Activated CD4-positive, alpha-beta T cell treated with anti-CD3 and anti-CD28 coated beads, Interleukin-2, amount 50 U/mL, for 16 hours (primary cell): ENCODE measurements at regions not wholly inside any gene's neighbourhood (a gene's known extent, or its start where the extent isn't known, plus 50 kb on each side); places are given as distances from the start of the nearest gene placed in this dataset.
A peak's percentile ranks its signal among the peaks of the same experiment; 100 is the strongest.

Experiments
- DNase-seq: peaks from one replicate; pipeline ENCODE4 v3.0.0-alpha.2; 2020

- no peak for DNase-seq
Measured at GRCh38 chr5:124841829-124842712, 95.6 kb upstream of the ZNF608 start.

- no peak for DNase-seq
Measured at GRCh38 chr5:124842725-124843595, 96.5 kb upstream of the ZNF608 start.

- DNase-seq = no peak
Measured at GRCh38 chr5:124843596-124843899, 97.1 kb upstream of the ZNF608 start.

GRCh38 chr5:124844371-124844920 is 98.0 kb upstream of the ZNF608 start:
- DNase-seq = no peak

GRCh38 chr5:124847907-124848306 is 101.5 kb upstream of the ZNF608 start:
- DNase-seq = no peak

GRCh38 chr5:124849774-124850173 is 103.3 kb upstream of the ZNF608 start:
- DNase-seq = no peak

- no peak for DNase-seq
Measured at GRCh38 chr5:124856726-124857125, 110.3 kb upstream of the ZNF608 start.

GRCh38 chr5:124858612-124859011 is 112.2 kb upstream of the ZNF608 start:
- no peak for DNase-seq

- no peak for DNase-seq
Measured at GRCh38 chr5:124859027-124859426, 112.6 kb upstream of the ZNF608 start.

- DNase-seq = no peak
Measured at GRCh38 chr5:124859556-124860290, 113.3 kb upstream of the ZNF608 start.

GRCh38 chr5:124860291-124860655 is 113.8 kb upstream of the ZNF608 start:
- DNase-seq = no peak

GRCh38 chr5:124865066-124865465 is 118.6 kb upstream of the ZNF608 start:
- DNase-seq = no peak

- no peak for DNase-seq
Measured at GRCh38 chr5:124865603-124866354, 119.3 kb upstream of the ZNF608 start.

GRCh38 chr5:124866355-124867136 is 120.1 kb upstream of the ZNF608 start:
- DNase-seq = peak; percentile 0

- DNase-seq = no peak
Measured at GRCh38 chr5:124867137-124867704, 120.8 kb upstream of the ZNF608 start.

- DNase-seq = no peak
Measured at GRCh38 chr5:124868676-124869075, 122.2 kb upstream of the ZNF608 start.

GRCh38 chr5:124869426-124870033 is 123.1 kb upstream of the ZNF608 start:
- DNase-seq = no peak

GRCh38 chr5:124870070-124870469 is 123.6 kb upstream of the ZNF608 start:
- no peak for DNase-seq

- DNase-seq = no peak
Measured at GRCh38 chr5:124871303-124871702, 124.9 kb upstream of the ZNF608 start.

- no peak for DNase-seq
Measured at GRCh38 chr5:124872086-124872485, 125.6 kb upstream of the ZNF608 start.

GRCh38 chr5:124872615-124873014 is 126.2 kb upstream of the ZNF608 start:
- no peak for DNase-seq
